Suprapubic skin (tissue), 4 donors: ENCODE measurements at regions not wholly inside any gene's neighbourhood (a gene's known extent, or its start where the extent isn't known, plus 50 kb on each side); places are given as distances from the start of the nearest gene placed in this dataset.
"Not testable (repeated sequence)": the region's sequence is repeated elsewhere in the genome, so short reads cannot be mapped to it uniquely, and the experiment has no call there.

Experiments
- DNase-seq, 2 donors: peaks; one replicate each; pipeline ENCODE4 v3.0.0-alpha.2; 2019; ENCODE audit warnings: low spot score in 2 of 2
- H3K27ac ChIP-seq: fragments of 200-600 bp; sonication (generic); one replicate; pipeline ENCODE4 v1.5.1; 2019
- H3K27me3 ChIP-seq: fragments of 200-600 bp; sonication (generic); one replicate; pipeline ENCODE4 v1.5.1; 2019
- H3K36me3 ChIP-seq: fragments of 200-600 bp; sonication (generic); one replicate; pipeline ENCODE4 v1.5.1; 2019
- H3K4me1 ChIP-seq: fragments of 200-600 bp; sonication (generic); one replicate; pipeline ENCODE4 v1.5.1; 2019
- H3K4me3 ChIP-seq: fragments of 200-600 bp; sonication (generic); one replicate; pipeline ENCODE4 v1.5.1; 2019; ENCODE audit warnings: mild to moderate bottlenecking
- H3K9me3 ChIP-seq: fragments of 200-600 bp; sonication (generic); one replicate; pipeline ENCODE4 v1.5.1; 2019
- EP300 ChIP-seq: sonication (generic); formaldehyde crosslinking; IDR thresholded peaks from one replicate; pipeline ENCODE4 v1.6.1; 2017; ENCODE audit warnings: antibody characterized with exemption
- POLR2A ChIP-seq, 2 donors: fragments of 450-650 bp; IDR thresholded peaks; one replicate each; pipeline ENCODE4 v1.6.1; 2017; ENCODE audit warnings: antibody characterized with exemption in 2 of 2, mild to moderate bottlenecking in 2 of 2, moderate library complexity in 2 of 2
- POLR2AphosphoS5 ChIP-seq, 3 donors: sonication (generic); formaldehyde crosslinking; IDR thresholded peaks; one replicate each; pipeline ENCODE4 v1.6.1; 2017; ENCODE audit warnings: antibody characterized with exemption in 3 of 3
- WGBS: methylation state at CpG from one replicate; pipeline ENCODE4 v1.1.5; 2018; 5-methylcytosine and 5-hydroxymethylcytosine counted together
- TF ChIP-seq, protein P1 (sequence below), 2 donors: fragments of 200-600 bp in 1 of 2; fragments of 450-650 bp in 1 of 2; sonication (generic) in 1 of 2; IDR thresholded peaks; one replicate each; pipeline ENCODE4 v1.5.1; 2016 to 2019; ENCODE audit warnings: antibody characterized with exemption in 2 of 2, mild to moderate bottlenecking in 1 of 2, moderate library complexity in 1 of 2

DNA sequence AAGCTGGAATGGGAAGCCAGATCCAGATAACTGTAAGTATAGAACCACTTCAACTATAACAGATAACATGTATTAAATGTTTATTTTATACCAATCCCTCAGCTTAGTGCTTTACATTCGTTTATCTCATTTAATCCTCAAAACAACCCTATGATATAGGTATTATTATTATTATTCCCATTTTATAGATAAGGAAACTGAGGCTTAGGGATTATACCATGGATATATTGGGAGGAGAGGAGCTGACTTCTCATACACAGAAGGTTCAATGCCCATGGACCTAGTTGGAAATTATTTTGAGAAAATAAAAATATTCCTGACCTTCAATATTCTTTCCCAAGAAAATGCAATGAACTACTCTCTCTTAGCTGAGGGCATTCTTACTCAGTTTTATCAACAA, 140.4 kb upstream of the C11orf58 start:
- TF ChIP-seq, protein P1, sequence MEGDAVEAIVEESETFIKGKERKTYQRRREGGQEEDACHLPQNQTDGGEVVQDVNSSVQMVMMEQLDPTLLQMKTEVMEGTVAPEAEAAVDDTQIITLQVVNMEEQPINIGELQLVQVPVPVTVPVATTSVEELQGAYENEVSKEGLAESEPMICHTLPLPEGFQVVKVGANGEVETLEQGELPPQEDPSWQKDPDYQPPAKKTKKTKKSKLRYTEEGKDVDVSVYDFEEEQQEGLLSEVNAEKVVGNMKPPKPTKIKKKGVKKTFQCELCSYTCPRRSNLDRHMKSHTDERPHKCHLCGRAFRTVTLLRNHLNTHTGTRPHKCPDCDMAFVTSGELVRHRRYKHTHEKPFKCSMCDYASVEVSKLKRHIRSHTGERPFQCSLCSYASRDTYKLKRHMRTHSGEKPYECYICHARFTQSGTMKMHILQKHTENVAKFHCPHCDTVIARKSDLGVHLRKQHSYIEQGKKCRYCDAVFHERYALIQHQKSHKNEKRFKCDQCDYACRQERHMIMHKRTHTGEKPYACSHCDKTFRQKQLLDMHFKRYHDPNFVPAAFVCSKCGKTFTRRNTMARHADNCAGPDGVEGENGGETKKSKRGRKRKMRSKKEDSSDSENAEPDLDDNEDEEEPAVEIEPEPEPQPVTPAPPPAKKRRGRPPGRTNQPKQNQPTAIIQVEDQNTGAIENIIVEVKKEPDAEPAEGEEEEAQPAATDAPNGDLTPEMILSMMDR (IDR thresholded peaks at IDR 0.05), result no peak
- TF ChIP-seq POLR2A (IDR thresholded peaks at IDR 0.05) (no peak), EP300 (no peak), POLR2AphosphoS5 (IDR thresholded peaks at IDR 0.05) (no peak)
- peaks cover 4% of the 10 kb centered on the region for H3K27me3 ChIP-seq
- no peaks in the 10 kb centered on the region for H3K9me3 ChIP-seq
- DNase-seq, result no peak
- no peak overlapping the region for H3K27ac ChIP-seq
- no peaks in the 10 kb centered on the region for H3K4me1 ChIP-seq
- H3K36me3 ChIP-seq, result no peaks in the 10 kb centered on the region
- WGBS, result 42% methylated on average over 1 of the region's 1 CpG
- no peak overlapping the region for H3K4me3 ChIP-seq

DNA sequence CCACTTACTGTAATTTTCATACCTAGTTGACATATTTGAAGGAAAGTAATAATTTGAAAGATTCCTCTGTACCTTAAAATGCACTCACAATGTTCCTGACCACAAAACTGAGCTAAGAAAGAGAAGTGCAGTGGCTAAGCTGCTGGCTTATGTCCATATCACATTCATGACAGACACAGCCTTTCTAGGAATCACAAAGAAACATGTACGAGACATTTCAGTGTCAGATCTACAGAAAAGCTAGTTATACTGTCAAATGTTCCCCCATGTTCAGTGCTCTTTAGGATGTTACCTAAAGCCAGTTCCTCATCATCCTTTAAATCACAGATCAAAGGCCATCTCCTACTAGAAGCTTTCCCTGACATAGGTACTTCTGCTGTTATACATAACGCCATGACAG, 142.2 kb upstream of the C11orf58 start:
- no peak for DNase-seq
- no peak for TF ChIP-seq POLR2A (IDR thresholded peaks at IDR 0.05)
- no peak for TF ChIP-seq EP300
- TF ChIP-seq POLR2AphosphoS5 (IDR thresholded peaks at IDR 0.05), result no peak
- TF ChIP-seq, protein P1 (IDR thresholded peaks at IDR 0.05), result no peak
- Histone ChIP-seq H3K4me3 (no peak overlapping the region), H3K9me3 (no peaks in the 10 kb centered on the region), H3K27ac (no peak overlapping the region), H3K36me3 (no peaks in the 10 kb centered on the region), H3K27me3 (no peaks in the 10 kb centered on the region), H3K4me1 (no peaks in the 10 kb centered on the region)
- WGBS, result 57% methylated on average over 2 of the region's 2 CpGs

GRCh38 chr11:16591157-16591556, 147.3 kb upstream of the C11orf58 start:
- Histone ChIP-seq H3K27me3 (no peaks in the 10 kb centered on the region), H3K27ac (no peak overlapping the region), H3K36me3 (no peaks in the 10 kb centered on the region), H3K9me3 (no peaks in the 10 kb centered on the region), H3K4me3 (no peak overlapping the region), H3K4me1 (peaks cover 3% of the 10 kb centered on the region)
- TF ChIP-seq POLR2AphosphoS5 (IDR thresholded peaks at IDR 0.05) (no peak), POLR2A (IDR thresholded peaks at IDR 0.05) (no peak), EP300 (no peak)
- TF ChIP-seq, protein P1 (IDR thresholded peaks at IDR 0.05), result no peak
- no peak for DNase-seq

DNA sequence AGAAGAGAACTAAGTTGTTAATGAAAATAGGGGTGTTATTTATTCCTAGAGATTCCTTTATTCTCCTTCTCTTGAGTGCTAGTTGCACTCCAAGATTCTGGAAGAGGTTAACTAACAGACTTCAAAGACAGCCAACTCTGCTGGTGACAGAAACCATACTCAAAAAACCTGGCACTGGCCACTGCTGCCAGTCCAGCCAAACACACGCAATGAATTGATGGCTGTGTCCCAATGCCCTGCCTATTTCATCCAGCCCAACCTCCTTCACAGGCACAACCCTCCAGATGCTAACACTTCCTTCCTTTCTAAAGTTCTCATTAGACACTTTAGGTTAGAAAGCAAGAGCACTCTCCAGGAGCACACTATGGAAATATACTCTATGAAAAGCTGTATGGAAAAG, 150.8 kb upstream of the C11orf58 start:
- DNase-seq, result no peak
- WGBS, result 17% methylated on average over 1 of the region's 1 CpG
- Histone ChIP-seq H3K4me3 (no peak overlapping the region), H3K9me3 (no peaks in the 10 kb centered on the region), H3K27ac (no peak overlapping the region), H3K27me3 (no peaks in the 10 kb centered on the region), H3K4me1 (peaks cover 3% of the 10 kb centered on the region), H3K36me3 (no peaks in the 10 kb centered on the region)
- TF ChIP-seq EP300 (no peak), POLR2AphosphoS5 (IDR thresholded peaks at IDR 0.05) (no peak)

DNA sequence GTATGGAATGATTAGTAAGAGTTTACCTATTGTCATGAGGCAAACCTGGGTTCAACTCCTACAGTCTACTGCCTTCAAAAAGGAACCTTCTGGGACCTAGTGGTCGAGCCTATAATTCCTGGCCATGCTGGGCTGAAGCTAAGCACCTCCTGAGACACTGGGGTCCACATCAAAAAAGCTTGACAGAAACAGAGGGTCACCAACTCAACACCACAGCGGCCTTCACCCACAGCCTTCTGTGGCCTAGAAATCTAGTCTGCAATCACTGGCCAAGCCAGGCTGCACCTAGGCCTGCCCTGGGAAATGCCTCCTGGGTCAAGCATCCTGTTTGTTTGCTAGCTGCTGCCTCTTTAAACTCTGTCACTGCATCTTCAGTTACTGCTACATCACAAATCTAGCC, 153.9 kb upstream of the C11orf58 start:
- Histone ChIP-seq H3K4me3 (no peak overlapping the region), H3K9me3 (no peaks in the 10 kb centered on the region), H3K27me3 (no peaks in the 10 kb centered on the region), H3K4me1 (peaks cover 3% of the 10 kb centered on the region), H3K36me3 (no peaks in the 10 kb centered on the region), H3K27ac (no peak overlapping the region)
- TF ChIP-seq EP300, result no peak
- no peak for TF ChIP-seq POLR2A (IDR thresholded peaks at IDR 0.05)
- WGBS, result 91% methylated on average over 2 of the region's 2 CpGs
- DNase-seq, result no peak

- not testable (repeated sequence) for H3K9me3 ChIP-seq, H3K27me3 ChIP-seq, H3K27ac ChIP-seq, H3K36me3 ChIP-seq, H3K4me1 ChIP-seq, H3K4me3 ChIP-seq, DNase-seq
- WGBS, result 89% methylated on average over 1 of the region's 1 CpG
These were observed 157.4 kb upstream of the C11orf58 start for GRCh38 chr11:16581078-16581477.

DNA sequence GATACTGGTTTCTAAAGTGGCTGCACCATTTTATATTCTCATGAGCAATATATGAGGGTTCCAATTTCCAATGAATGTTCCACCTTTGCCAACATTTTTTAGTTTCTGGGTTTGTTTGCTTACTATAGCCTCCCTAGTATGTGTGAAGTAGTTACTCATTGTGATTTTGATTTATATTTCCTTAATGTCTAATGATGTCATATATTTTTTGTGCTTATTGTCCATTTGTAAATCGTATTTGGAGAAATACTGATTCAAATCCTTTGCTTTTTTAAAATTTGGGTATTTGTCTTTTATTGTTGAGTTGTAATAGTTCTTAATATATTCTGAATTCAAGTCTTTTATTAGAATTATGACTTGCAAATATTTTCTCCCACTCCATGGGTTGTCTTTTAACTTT, 161.0 kb upstream of the C11orf58 start:
- WGBS, result 85% methylated on average over 1 of the region's 1 CpG
- H3K4me1 ChIP-seq, result no peaks in the 10 kb centered on the region

DNA sequence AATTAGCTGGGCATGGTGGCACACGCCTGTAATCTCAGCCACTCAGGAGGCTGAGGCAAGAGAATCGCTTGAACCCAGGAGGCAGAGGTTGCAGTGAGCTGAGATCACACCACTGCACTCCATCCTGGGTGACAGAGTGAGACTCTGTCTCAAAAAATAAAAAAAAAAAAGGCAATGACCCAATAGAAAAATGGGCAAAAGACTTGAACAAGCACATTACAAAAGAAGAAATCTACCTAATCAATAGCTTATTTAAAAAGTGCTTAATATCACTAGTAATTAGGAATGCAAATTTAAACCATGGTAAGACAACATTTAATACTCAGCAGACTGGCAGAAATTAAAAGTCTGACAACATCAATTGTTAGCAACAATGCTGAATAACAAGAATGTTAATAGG, 163.6 kb upstream of the C11orf58 start:
- WGBS, result 94% methylated on average over 2 of the region's 2 CpGs
- not testable (repeated sequence) for H3K27ac ChIP-seq, H3K4me3 ChIP-seq, H3K9me3 ChIP-seq, H3K4me1 ChIP-seq, H3K27me3 ChIP-seq, DNase-seq, H3K36me3 ChIP-seq

More for the DNA sequence above, 161.0 kb upstream of the C11orf58 start:
- Histone ChIP-seq H3K9me3 (no peaks in the 10 kb centered on the region), H3K36me3 (no peaks in the 10 kb centered on the region), H3K27ac (no peak overlapping the region), H3K27me3 (no peaks in the 10 kb centered on the region), H3K4me3 (no peak overlapping the region)
- TF ChIP-seq, protein P1 (IDR thresholded peaks at IDR 0.05), result no peak
- TF ChIP-seq POLR2A (IDR thresholded peaks at IDR 0.05) (no peak), EP300 (no peak), POLR2AphosphoS5 (IDR thresholded peaks at IDR 0.05) (no peak)
- DNase-seq, result no peak
